ENCODE measurements at regions not wholly inside any gene's neighbourhood (a gene's known extent, or its start where the extent isn't known, plus 50 kb on each side); places are given as distances from the start of the nearest gene placed in this dataset.
"Not testable (repeated sequence)": the region's sequence is repeated elsewhere in the genome, so short reads cannot be mapped to it uniquely, and the experiment has no call there.

- TF ChIP-seq CTCF (IDR thresholded peaks at IDR 0.05; ENCODE audit: low read length); EZH2 (optimal IDR thresholded peaks at IDR 0.05; ENCODE audit: low read depth, low read length): not testable (repeated sequence)
Observed at GRCh38 chr4:10382171-10382570, 75.1 kb downstream of the ZNF518B start.
